NCI-H524 (cell line): ENCODE measurements at regions not wholly inside any gene's neighbourhood (a gene's known extent, or its start where the extent isn't known, plus 50 kb on each side); places are given as distances from the start of the nearest gene placed in this dataset.

Experiments
- DNase-seq, 2 experiments: peaks; one replicate each; lab custom pipeline; 2025; lab: John Stamatoyannopoulos, UW

DNA sequence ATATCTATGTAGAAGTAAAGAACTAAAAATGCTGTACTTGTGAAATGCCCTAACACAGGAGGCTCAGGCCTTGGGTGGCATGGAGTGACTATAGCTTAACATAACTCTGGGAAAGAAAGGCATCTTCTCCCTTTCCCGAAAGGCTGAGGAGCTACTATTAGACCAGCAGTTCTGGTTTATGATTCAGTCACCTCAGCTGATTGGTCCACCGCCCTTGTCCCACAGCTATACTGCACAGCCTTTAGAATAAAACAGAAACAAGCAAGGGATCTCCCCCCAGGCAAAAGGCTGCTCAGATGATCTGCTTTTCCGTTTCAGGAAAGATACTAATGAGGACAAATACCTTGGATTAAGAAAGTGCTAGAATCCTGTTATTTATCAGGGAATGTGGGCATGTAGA lies 171.3 kb downstream of the SNCA start:
- DNase-seq: no peak

DNA sequence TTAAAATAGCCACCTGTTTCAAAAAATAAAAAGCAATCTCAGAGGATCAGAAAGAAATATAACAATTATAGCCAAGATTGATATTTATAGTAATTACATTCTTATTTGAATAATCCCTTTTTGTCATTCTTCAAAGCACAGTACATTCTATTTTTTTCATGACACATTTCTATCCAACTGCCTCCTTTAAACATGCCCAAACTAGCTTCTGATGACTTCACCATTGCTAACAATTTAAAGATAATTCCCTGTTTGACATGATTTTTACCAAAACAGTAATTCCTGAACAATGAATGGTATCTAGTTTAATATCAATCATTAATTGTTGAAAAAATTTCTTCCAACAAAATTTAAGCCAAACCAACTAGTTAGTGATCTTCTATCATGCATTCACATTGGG lies 172.4 kb downstream of the SNCA start:
- no peak for DNase-seq

- DNase-seq: no peak
Observed at GRCh38 chr4:89661173-89661899, 175.6 kb downstream of the SNCA start.

- DNase-seq: no peak
Observed at GRCh38 chr4:89660444-89661172, 176.4 kb downstream of the SNCA start.

GRCh38 chr4:89658701-89659024 lies 178.3 kb downstream of the SNCA start:
- DNase-seq: no peak

- peak in 1 of 2 experiments; percentile 19 for DNase-seq
Observed at GRCh38 chr4:89657931-89658700, 178.8 kb downstream of the SNCA start.

GRCh38 chr4:89653012-89653411 lies 183.9 kb downstream of the SNCA start:
- no peak for DNase-seq

DNA sequence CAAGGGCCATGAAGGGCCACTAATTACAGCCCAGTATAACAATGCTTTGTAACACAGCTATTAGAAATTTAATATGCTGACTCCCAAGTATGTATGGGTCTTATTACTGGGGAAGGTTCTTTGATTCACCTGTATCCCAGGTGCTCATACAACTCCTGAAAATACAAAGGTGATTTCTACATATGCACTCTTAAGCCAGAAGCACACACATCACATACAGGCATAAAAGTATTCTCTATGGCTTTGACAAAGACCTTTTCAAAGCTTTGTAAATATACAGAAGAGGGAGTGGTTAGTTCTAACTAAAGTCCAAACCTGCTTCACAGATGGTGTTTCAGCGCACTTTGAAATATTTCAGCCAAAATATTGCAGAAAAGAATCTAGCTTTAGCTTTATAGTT lies 191.5 kb downstream of the SNCA start:
- no peak for DNase-seq

DNA sequence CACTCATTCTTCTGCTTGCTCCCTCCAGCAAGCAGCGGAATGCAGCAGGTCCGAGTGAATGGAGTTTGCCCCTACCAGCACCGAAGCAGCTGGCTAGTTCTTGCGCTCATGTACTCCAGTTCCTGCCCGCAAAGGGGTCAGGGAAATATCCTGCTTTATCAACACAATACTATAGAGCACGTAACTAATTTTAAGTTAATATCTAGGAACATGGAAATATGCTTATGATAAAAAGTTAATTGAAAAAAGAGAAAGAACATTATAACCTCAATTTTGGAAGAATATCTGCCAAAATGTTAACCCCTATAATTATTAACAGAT lies 195.6 kb downstream of the SNCA start:
- no peak for DNase-seq

- DNase-seq: peak; percentile 29 to 40
Observed at GRCh38 chr4:89640620-89641366, 196.2 kb downstream of the SNCA start.

- no peak for DNase-seq
Observed at GRCh38 chr4:89639395-89639794, 197.6 kb downstream of the SNCA start.

DNA sequence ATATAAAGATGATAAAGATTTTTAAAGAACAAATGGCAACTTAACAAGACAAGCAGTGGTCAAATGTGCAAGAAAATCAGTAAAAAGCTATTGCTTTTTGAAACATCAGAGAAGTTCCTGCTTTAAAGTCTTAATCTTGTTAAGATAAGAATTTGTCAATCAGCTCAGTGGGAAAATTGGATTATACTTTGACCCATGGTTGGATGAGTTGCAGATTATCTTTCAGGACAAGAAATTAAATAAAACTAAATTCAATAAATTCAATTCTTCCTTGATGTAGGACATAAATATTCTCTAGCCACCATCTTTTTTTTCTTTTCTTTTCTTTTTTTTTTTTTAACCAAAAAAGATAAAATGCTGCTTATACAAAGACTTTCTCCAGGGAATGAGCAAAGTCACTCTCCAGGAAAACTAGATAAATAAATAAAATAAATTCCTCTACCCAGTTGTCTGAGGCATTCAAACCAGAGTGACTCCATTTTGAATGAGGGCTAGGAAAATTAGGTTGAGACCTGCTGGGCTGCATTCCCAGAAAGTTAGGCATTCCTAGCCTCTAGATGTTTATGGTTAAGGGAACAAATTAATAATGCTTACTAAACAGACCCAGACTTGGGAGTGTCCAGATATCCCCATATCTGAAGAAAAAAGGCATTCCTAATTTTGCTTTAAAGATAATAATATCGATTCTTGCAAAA lies 211.2 kb downstream of the SNCA start:
- DNase-seq: no peak

DNA sequence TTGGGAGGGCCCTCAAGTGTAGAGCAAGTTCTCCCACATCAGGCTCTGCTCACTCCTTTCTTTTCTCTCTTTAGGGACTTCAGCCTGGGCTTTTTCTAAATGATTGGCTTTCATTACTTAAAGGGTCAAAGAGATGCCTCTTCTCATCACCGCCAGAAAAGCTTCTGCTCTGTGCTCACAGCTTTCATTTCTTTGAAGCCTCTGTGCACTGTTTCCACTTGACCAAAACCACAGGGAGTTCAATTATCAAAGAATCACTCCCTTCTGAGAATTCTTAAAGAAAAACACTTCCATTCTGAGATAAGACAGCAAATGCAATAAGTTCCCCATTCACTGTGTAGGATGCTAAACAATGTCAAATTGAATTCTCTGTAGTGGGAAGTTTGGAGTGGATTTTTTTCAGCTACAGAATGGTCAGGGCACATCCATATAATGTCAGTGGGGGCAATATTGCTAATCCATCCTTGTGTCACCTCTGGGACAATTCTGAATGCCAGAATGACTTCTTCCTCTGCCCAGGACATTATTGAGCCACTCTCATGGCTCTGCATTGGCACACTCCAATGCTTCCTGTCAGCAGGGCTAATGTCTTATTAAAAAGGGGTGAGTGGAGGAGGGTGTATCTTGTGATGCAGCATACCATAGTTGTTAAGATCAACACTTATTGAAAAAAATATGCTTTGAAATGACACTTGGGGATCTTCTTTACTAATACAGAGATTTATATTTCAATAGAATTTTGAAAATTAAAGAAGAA lies 217.6 kb downstream of the SNCA start:
- no peak for DNase-seq

- no peak for DNase-seq
Observed at GRCh38 chr4:89618151-89618550, 218.8 kb downstream of the SNCA start.

DNA sequence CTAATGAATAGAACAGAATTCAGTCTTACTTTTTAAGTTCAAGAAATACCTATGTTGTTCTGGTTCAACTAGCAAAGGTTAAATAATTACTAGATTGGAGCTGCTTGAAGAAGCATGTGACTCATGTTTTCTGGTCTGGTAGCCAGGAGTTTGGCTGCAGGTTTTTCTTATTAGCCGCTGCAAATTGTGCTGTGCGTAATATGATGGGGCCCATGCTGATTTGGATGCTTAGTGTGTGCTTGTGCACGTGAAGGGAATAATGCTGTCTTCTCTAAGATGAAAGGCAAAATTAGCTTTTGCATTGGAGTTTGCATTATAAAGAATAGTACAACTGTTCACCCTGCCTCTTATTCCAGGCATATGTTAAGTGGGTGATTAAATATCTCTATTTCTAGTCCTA lies 219.6 kb downstream of the SNCA start:
- DNase-seq: no peak

GRCh38 chr4:89616382-89616781 lies 220.6 kb downstream of the SNCA start:
- peak; percentile 10 to 57 for DNase-seq

- DNase-seq: no peak
Observed at GRCh38 chr4:89615051-89615450, 221.9 kb downstream of the SNCA start.

GRCh38 chr4:89614155-89614554 lies 222.8 kb downstream of the SNCA start:
- DNase-seq: no peak

DNA sequence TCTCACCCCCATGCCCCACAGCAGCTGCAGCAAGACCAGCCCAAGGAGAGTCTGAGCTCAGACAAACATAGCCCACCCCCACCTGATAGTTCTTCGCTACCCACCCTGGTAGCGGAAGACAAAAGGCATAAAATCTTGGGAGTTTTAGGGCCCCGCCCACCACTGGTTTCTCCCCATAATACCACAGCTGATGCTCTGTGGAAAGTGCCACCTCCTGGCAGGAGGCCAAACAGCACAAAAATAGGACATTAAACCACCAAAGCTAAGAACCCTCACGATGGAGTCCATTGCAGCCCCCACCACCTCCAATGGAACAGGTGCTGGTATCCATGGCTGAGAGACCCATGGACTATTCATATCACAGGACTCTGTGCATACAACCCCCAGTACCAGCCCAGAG lies 226.7 kb downstream of the SNCA start:
- no peak for DNase-seq

DNA sequence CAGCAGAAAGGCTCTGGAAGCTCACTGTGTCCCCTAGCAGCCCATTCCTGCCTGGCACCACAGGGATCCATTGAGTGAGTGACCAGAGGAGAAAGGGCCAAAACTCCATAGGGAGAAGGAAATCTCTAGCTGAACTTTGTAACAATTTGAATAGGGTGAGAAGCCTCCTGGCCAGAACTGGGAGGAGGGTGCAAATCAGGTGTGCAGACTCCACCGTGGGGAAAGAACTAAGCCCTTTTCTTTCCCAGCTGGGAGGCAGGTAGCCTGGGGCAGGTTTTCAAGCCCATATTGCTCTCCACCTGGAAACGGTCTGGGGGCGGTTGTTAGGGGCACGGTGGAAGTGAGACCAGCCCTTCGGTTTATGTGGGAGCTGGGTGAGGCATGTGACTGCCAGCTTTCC lies 227.2 kb downstream of the SNCA start:
- DNase-seq: no peak

DNA sequence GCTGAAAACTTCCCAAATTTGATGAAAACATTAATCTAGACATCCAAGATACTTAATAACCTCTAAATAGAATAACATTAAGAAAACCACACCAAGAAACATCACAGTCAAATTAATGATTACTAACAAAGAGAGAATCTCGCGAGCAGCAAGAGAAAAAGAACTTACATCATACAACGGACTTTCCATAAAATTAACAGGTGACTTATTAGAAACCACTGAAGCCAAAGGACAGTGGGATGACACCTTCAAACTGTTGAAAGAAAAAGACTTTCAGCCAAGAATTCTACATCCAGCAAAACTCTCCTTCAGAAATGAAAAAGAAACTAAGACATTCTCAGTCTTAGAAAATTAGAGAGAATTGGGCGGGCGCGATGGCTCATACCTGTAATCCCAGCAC lies 232.0 kb downstream of the SNCA start:
- no peak for DNase-seq
